ENCODE measurements at regions not wholly inside any gene's neighbourhood (a gene's known extent, or its start where the extent isn't known, plus 50 kb on each side); places are given as distances from the start of the nearest gene placed in this dataset.

DNA sequence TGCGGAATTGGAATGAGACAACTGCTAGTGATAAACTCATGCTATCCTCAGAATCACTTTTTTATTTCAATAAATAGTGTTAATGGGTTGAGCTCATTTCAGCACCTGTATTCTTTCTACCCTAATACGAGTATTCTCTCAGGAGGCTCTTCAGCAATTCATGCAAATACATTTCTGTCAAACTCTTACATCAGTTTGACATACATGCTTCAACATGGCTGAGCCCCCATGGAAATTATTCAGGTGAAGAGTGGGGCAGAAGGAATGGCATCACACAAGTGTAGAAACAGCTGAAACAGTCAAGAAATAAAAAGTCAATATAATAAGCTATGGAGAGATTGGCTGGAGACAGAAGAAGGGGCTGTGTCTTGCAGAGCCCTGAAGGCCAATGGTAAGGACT is 77.8 kb upstream of the SNX19 start:
- TF ChIP-seq CTCF (IDR thresholded peaks at IDR 0.05) (no peak), POLR2AphosphoS5 (IDR thresholded peaks at IDR 0.05) (no peak)

Data from stomach (tissue), 4 donors.